Left lung (tissue), 4 donors: ENCODE measurements at regions not wholly inside any gene's neighbourhood (a gene's known extent, or its start where the extent isn't known, plus 50 kb on each side); places are given as distances from the start of the nearest gene placed in this dataset.

Source experiments
- ATAC-seq: fragments of 200-7000 bp; cut with Tn5 transposase; one replicate; pipeline ENCODE4 v1.9.1; 2020; ENCODE audit warnings: moderate library complexity
- DNase-seq, 4 donors: peaks; one replicate each; pipeline ENCODE4 v3.0.0-alpha.2; 2013 to 2020
- H3K27ac ChIP-seq, 2 donors: fragments of 200-600 bp; sonication (generic) in 1 of 2; one replicate each; pipeline versions ENCODE4 v1.5.0 to v1.8.0; 2020 to 2021
- H3K27me3 ChIP-seq, 2 donors: fragments of 200-600 bp; sonication (generic) in 1 of 2; one replicate each; pipeline versions ENCODE4 v1.5.0 to v1.8.0; 2020 to 2021
- H3K36me3 ChIP-seq, 2 donors: fragments of 200-600 bp; sonication (generic) in 1 of 2; one replicate each; pipeline versions ENCODE4 v1.5.0 to v1.8.0; 2020 to 2021
- H3K4me1 ChIP-seq, 2 donors: fragments of 200-600 bp; one replicate each; pipeline ENCODE4 v1.8.0; 2021
- H3K4me3 ChIP-seq, 2 donors: fragments of 200-600 bp; sonication (generic) in 1 of 2; one replicate each; pipeline versions ENCODE4 v1.5.0 to v1.8.0; 2020 to 2021; ENCODE audit warnings: mild to moderate bottlenecking in 1 of 2
- H3K9me3 ChIP-seq, 2 donors: fragments of 200-600 bp; sonication (generic) in 1 of 2; one replicate each; pipeline versions ENCODE4 v1.5.0 to v1.8.0; 2020 to 2021
- CTCF ChIP-seq, 2 donors: fragments of 200-600 bp; sonication (generic) in 1 of 2; IDR thresholded peaks; one replicate each; pipeline versions ENCODE4 v1.5.0 to v1.8.0; 2021; ENCODE audit warnings: antibody characterized with exemption in 2 of 2
- intact Hi-C, 2 donors: fragments of 100-400 bp; cut with DNase I; formaldehyde crosslinking; loops; one replicate each; pipeline versions ENCODE4 v1.11.2 to v1.14.2; 2022
- donor health status: DM: no; HTN: yes; CAD: no.
- donor health status: DM: no; HTN: no; CAD: no.

GRCh38 chr13:22039961-22040360 is 369.1 kb downstream of the FGF9 start:
- DNase-seq = no peak
- H3K27me3 ChIP-seq = no peaks in the 10 kb centered on the region
- H3K27ac ChIP-seq = no peak overlapping the region
- ATAC-seq = no peak
- intact Hi-C loops = no loop called here
- no peaks in the 10 kb centered on the region for H3K36me3 ChIP-seq
- no peak overlapping the region for H3K4me3 ChIP-seq
- H3K4me1 ChIP-seq = no peaks in the 10 kb centered on the region
- peaks cover 0 to 8% of the 10 kb centered on the region in 2 donors for H3K9me3 ChIP-seq
- no peak for TF ChIP-seq CTCF (IDR thresholded peaks at IDR 0.05)

GRCh38 chr13:22040810-22041364 is 370.0 kb downstream of the FGF9 start:
- intact Hi-C loops = no loop called here
- TF ChIP-seq CTCF (IDR thresholded peaks at IDR 0.05) = no peak
- Histone ChIP-seq H3K27me3 (no peaks in the 10 kb centered on the region), H3K36me3 (no peaks in the 10 kb centered on the region), H3K4me3 (peak overlapping the region in 1 of 2 donors; percentile 12), H3K9me3 (peaks cover 0 to 8% of the 10 kb centered on the region in 2 donors), H3K4me1 (no peaks in the 10 kb centered on the region), H3K27ac (no peak overlapping the region)
- no peak for ATAC-seq
- no peak for DNase-seq

- peak overlapping the region in 1 of 2 donors; percentile 12 for H3K4me3 ChIP-seq
- no peak for TF ChIP-seq CTCF (IDR thresholded peaks at IDR 0.05)
- intact Hi-C loops = no loop called here
- DNase-seq (no peak), ATAC-seq (no peak)
- peaks cover 0 to 8% of the 10 kb centered on the region in 2 donors for H3K9me3 ChIP-seq
- H3K36me3 ChIP-seq = no peaks in the 10 kb centered on the region
- no peaks in the 10 kb centered on the region for H3K4me1 ChIP-seq
- no peak overlapping the region for H3K27ac ChIP-seq
- no peaks in the 10 kb centered on the region for H3K27me3 ChIP-seq
Measured at GRCh38 chr13:22041741-22042140, 370.9 kb downstream of the FGF9 start.

GRCh38 chr13:22047082-22047784 is 376.4 kb downstream of the FGF9 start:
- H3K27me3 ChIP-seq = no peaks in the 10 kb centered on the region
- no peak overlapping the region for H3K27ac ChIP-seq
- DNase-seq = no peak
- no peaks in the 10 kb centered on the region for H3K4me1 ChIP-seq
- intact Hi-C loops = no loop called here
- no peak for ATAC-seq
- H3K9me3 ChIP-seq = no peaks in the 10 kb centered on the region
- no peak for TF ChIP-seq CTCF (IDR thresholded peaks at IDR 0.05)
- no peaks in the 10 kb centered on the region for H3K36me3 ChIP-seq
- no peak overlapping the region for H3K4me3 ChIP-seq

GRCh38 chr13:22047785-22048104 is 376.9 kb downstream of the FGF9 start:
- Histone ChIP-seq H3K27ac (no peak overlapping the region), H3K4me3 (no peak overlapping the region), H3K4me1 (no peaks in the 10 kb centered on the region), H3K36me3 (no peaks in the 10 kb centered on the region), H3K27me3 (no peaks in the 10 kb centered on the region), H3K9me3 (no peaks in the 10 kb centered on the region)
- intact Hi-C loops = no loop called here
- TF ChIP-seq CTCF (IDR thresholded peaks at IDR 0.05) = no peak
- no peak for DNase-seq
- ATAC-seq = no peak
